GM12878 (cell line): ENCODE measurements at regions not wholly inside any gene's neighbourhood (a gene's known extent, or its start where the extent isn't known, plus 50 kb on each side); places are given as distances from the start of the nearest gene placed in this dataset.

Experiments
- ATAC-seq: fragments of 200-7000 bp; cut with Tn5 transposase; 3 replicates; pipeline ENCODE4 v1.9.1; 2020; ENCODE audit warnings: mild to moderate bottlenecking, moderate library complexity
- BruUV-seq: library from RNA; stranded (reverse); fragments of 400-500 nt; replicated peaks from 2 replicates; lab custom pipeline; 2021; lab: Mats Ljungman, UMichigan
- CTCF ChIA-PET: fragments of 300-600 bp; sonication (Branson Sonifier 250); formaldehyde crosslinking; extraction: SDS; loops from one replicate; lab custom pipeline; 2021; ENCODE audit warnings: inconsistent platforms; lab: Yijun Ruan, JAX
- POLR2A ChIA-PET: fragments of 350-600 bp; formaldehyde crosslinking; extraction: SDS; loops from one replicate; lab custom pipeline; 2021; ENCODE audit warnings: inconsistent platforms; lab: Charles Lee
- RAD21 ChIA-PET: fragments of 300-600 bp; sonication (Branson Sonifier 250); formaldehyde crosslinking; loops from one replicate; lab custom pipeline; 2023; ENCODE audit warnings: antibody characterized with exemption; ENCODE audit not compliant: unreplicated experiment; lab: Charles Lee
- SMC1A ChIA-PET: fragments of 300-600 bp; sonication (Branson Sonifier 250); formaldehyde crosslinking; loops from one replicate; lab custom pipeline; 2023; ENCODE audit not compliant: unreplicated experiment, uncharacterized antibody; lab: Charles Lee
- DNase-seq: peaks from one replicate; pipeline ENCODE4 v3.0.0-alpha.2; 2011; ENCODE audit warnings: low read depth, low spot score
- FAIRE-seq: peaks from 3 replicates; lab custom pipeline; 2011; peaks lifted over from hg19 to GRCh38; lab: Jason Lieb, UNC
- H2AFZ ChIP-seq: 2 replicates; pipeline ENCODE4 v1.6.0; 2011; ENCODE audit warnings: low read depth, low read length, control low read depth; ENCODE audit not compliant: control insufficient read depth
- H3K27ac ChIP-seq: 2 replicates; pipeline ENCODE4 v1.5.1; 2011; ENCODE audit warnings: control low read depth; ENCODE audit not compliant: control insufficient read depth, insufficient read depth
- H3K27me3 ChIP-seq, 2 experiments: replicated peaks in 1 of 2; 2 replicates each; pipeline versions ENCODE4 v1.6.0 to v1.6.1; 2011; ENCODE audit warnings: low read length in 1 of 2; ENCODE audit not compliant: control insufficient read depth in 2 of 2, insufficient read depth in 2 of 2
- H3K36me3 ChIP-seq, 2 experiments: 2 replicates each; pipeline ENCODE4 v1.5.1; 2011; ENCODE audit warnings: low read length in 1 of 2; ENCODE audit not compliant: control insufficient read depth in 2 of 2, insufficient read depth in 2 of 2
- H3K4me1 ChIP-seq: 2 replicates; pipeline ENCODE4 v1.6.1; 2011; ENCODE audit warnings: mild to moderate bottlenecking, low read length, moderate library complexity, mixed read lengths; ENCODE audit not compliant: control insufficient read depth, insufficient read depth
- H3K4me2 ChIP-seq: 2 replicates; pipeline ENCODE4 v1.6.0; 2011; ENCODE audit warnings: control low read depth; ENCODE audit not compliant: control insufficient read depth, insufficient read depth
- H3K4me3 ChIP-seq: fragments of 200-600 bp; sonication (generic); 2 replicates; pipeline ENCODE4 v1.5.1; 2016
- H3K79me2 ChIP-seq: 2 replicates; pipeline ENCODE4 v1.6.0; 2011; ENCODE audit warnings: low read length; ENCODE audit not compliant: control insufficient read depth, insufficient read depth
- H3K9ac ChIP-seq: 2 replicates; pipeline ENCODE4 v1.8.0; 2011; ENCODE audit warnings: low read length, control low read depth, mixed read lengths; ENCODE audit not compliant: control insufficient read depth, insufficient read depth
- H3K9me3 ChIP-seq: replicated peaks from 3 replicates; pipeline ENCODE4 v1.5.1; 2011; ENCODE audit warnings: mild to moderate bottlenecking, low read length; ENCODE audit not compliant: control insufficient read depth, insufficient read depth
- H4K20me1 ChIP-seq: 2 replicates; pipeline ENCODE4 v1.6.0; 2011; ENCODE audit not compliant: control insufficient read depth, insufficient read depth
- ASH2L ChIP-seq: fragments of 300-600, 200-600 bp; sonication (generic); IDR thresholded peaks from 2 replicates; pipeline ENCODE4 v1.6.1; 2017; ENCODE audit warnings: low read depth, mild to moderate bottlenecking, borderline replicate concordance
- ATF3 ChIP-seq: IDR thresholded peaks from 2 replicates; pipeline ENCODE4 v1.6.1; 2011; ENCODE audit warnings: low read depth, mild to moderate bottlenecking, low read length, moderate library complexity, borderline replicate concordance; ENCODE audit errors: extremely low read depth
- CEBPB ChIP-seq, 2 experiments: fragments of 150-350 bp in 1 of 2; IDR thresholded peaks; 2 replicates each; pipeline ENCODE4 v1.6.1; 2012 to 2014; ENCODE audit warnings: low read depth in 2 of 2, low read length in 2 of 2, borderline replicate concordance in 1 of 2, inconsistent platforms in 1 of 2
- CHD1 ChIP-seq: IDR thresholded peaks from 2 replicates; pipeline ENCODE4 v1.6.1; 2012; ENCODE audit warnings: low read depth, low read length, improper control_type of control experiment
- CREM ChIP-seq: IDR thresholded peaks from 2 replicates; pipeline ENCODE4 v1.6.1; 2014; ENCODE audit warnings: antibody characterized with exemption, low read depth
- EGR1 ChIP-seq, 2 experiments: IDR thresholded peaks; 1 replicate in 1 of 2; 2 replicates in 1 of 2; pipeline ENCODE4 v1.6.1; 2011 to 2012; ENCODE audit warnings: low read depth in 2 of 2, low read length in 2 of 2, borderline replicate concordance in 1 of 2, mild to moderate bottlenecking in 1 of 2, moderate library complexity in 1 of 2
- IKZF1 ChIP-seq: fragments of 450-650 bp; conservative IDR thresholded peaks from 2 replicates; pipeline ENCODE4 v1.6.1; 2017; ENCODE audit warnings: antibody characterized with exemption, mild to moderate bottlenecking
- IRF3 ChIP-seq: fragments of 450-650 bp; IDR thresholded peaks from 2 replicates; pipeline ENCODE4 v1.6.1; 2014; ENCODE audit warnings: mild to moderate bottlenecking
- JUND ChIP-seq: IDR thresholded peaks from 2 replicates; pipeline ENCODE4 v1.6.1; 2012; ENCODE audit warnings: low read depth, mild to moderate bottlenecking, low read length, improper control_type of control experiment, moderate library complexity
- MEF2B ChIP-seq: fragments of 450-650 bp; IDR thresholded peaks from 2 replicates; pipeline ENCODE4 v1.6.1; 2018; ENCODE audit warnings: mild to moderate bottlenecking, moderate library complexity; ENCODE audit not compliant: partially characterized antibody, poor library complexity, severe bottlenecking
- MXI1 ChIP-seq: fragments of 150-350 bp; IDR thresholded peaks from 2 replicates; pipeline ENCODE4 v1.6.1; 2011; ENCODE audit warnings: low read depth, mild to moderate bottlenecking, inconsistent platforms, low read length, improper control_type of control experiment
- NR2C2 ChIP-seq: IDR thresholded peaks from 2 replicates; pipeline ENCODE4 v1.6.1; 2011; ENCODE audit warnings: borderline replicate concordance, low read depth; ENCODE audit not compliant: control insufficient read depth, insufficient read length
- SIN3A ChIP-seq: IDR thresholded peaks from 2 replicates; pipeline ENCODE4 v1.6.1; 2012; ENCODE audit warnings: low read depth, low read length, improper control_type of control experiment
- SMARCA5 ChIP-seq: fragments of 450-650 bp; IDR thresholded peaks from 2 replicates; pipeline ENCODE4 v1.6.1; 2017; ENCODE audit warnings: mild to moderate bottlenecking
- TCF7 ChIP-seq: IDR thresholded peaks from 2 replicates; pipeline ENCODE4 v1.6.1; 2014; ENCODE audit warnings: antibody characterized with exemption, borderline replicate concordance
- YBX1 ChIP-seq: fragments of 450-650 bp; IDR thresholded peaks from 2 replicates; pipeline ENCODE4 v1.6.1; 2016; ENCODE audit warnings: antibody characterized with exemption
- ZNF207 ChIP-seq: fragments of 450-650 bp; IDR thresholded peaks from 2 replicates; pipeline ENCODE4 v1.6.1; 2014; ENCODE audit warnings: antibody characterized with exemption, mild to moderate bottlenecking, borderline replicate concordance
- WGBS: methylation state at CpG from one replicate; pipeline ENCODE4 v1.1.6; 2016; ENCODE audit warnings: low lambda C conversion rate; ENCODE audit not compliant: insufficient replicate concordance, insufficient coverage; ENCODE audit errors: missing lambda C conversion rate; 5-methylcytosine and 5-hydroxymethylcytosine counted together
- in situ Hi-C: fragments of 300-500 bp; cut with MboI; formaldehyde crosslinking; loops from 9 replicates; pipeline ENCODE4 v1.14.3; 2018; ENCODE audit warnings: mixed read lengths
- intact Hi-C: fragments of 100-400 bp; cut with micrococcal nuclease; formaldehyde crosslinking; loops from one replicate; pipeline ENCODE4 v1.14.2; 2022; ENCODE audit not compliant: unreplicated experiment

DNA sequence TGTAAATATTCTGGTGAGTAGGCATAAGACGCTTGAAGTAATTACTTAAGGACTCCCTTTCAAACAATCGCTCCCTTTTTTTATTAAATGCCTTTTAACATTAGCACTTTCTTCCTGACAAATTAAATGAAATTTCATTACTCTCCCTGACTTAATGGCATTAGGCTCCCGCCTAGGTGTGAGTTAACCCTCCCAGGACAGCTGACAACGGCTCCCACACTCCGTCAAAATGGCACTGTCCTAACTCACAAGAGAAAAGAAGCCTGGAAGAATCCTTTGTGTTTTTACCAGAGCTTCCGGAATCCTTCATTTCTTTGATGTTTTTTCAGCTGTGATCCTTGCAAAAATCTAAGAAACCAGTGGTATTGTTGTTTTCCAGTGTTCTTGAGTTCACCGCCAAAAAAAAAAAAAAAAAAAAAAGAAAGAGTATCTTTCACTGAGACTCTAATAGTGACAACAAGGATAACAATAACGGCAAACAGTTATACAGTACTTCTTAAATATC, 861.0 kb upstream of the NR2F2 start:
- H3K4me1 ChIP-seq, result no peaks in the 10 kb centered on the region
- SMC1A ChIA-PET, result interaction anchor here (0.6 to 2.1 kb wide), 8 partner anchors 17 to 210 kb away, joined by 3 to 10 read pairs (median 3); no protein-coding TSS in a partner anchor
- no peak for ATAC-seq
- H3K9me3 ChIP-seq, result no peaks in the 10 kb centered on the region
- TF ChIP-seq IKZF1 (no peak), SMARCA5 (no peak), CHD1 (no peak), CEBPB (IDR thresholded peaks at IDR 0.05; ENCODE audit: borderline replicate concordance in 1 of 2, low read depth in 2 of 2, low read length in 2 of 2) (no peak), EGR1 (IDR thresholded peaks at IDR 0.05; ENCODE audit: borderline replicate concordance in 1 of 2, low read depth in 2 of 2, low read length in 2 of 2) (no peak), ATF3 (no peak), IRF3 (no peak), CREM (no peak), YBX1 (no peak), ZNF207 (no peak), ASH2L (no peak), JUND (no peak), NR2C2 (no peak), MXI1 (no peak), TCF7 (no peak), SIN3A (no peak), MEF2B (no peak)
- TF ChIP-seq, all 136 proteins: peak for 0
- Histone ChIP-seq H3K27me3 (no peaks in the 10 kb centered on the region), H3K36me3 (no peaks in the 10 kb centered on the region), H3K79me2 (no peaks in the 10 kb centered on the region), H3K4me3 (no peak overlapping the region), H2AFZ (no peak overlapping the region), H3K27ac (no peak overlapping the region), H3K9ac (no peak overlapping the region), H4K20me1 (no peaks in the 10 kb centered on the region), H3K4me2 (no peak overlapping the region)
- intact Hi-C loops (no loop called here), in situ Hi-C loops (no loop called here)
- no peak for DNase-seq
- ChIA-PET RAD21 (interaction anchor here (0.6 to 1.8 kb wide), 3 partner anchors 59 to 181 kb away, joined by 3 to 4 read pairs (median 3); no protein-coding TSS in a partner anchor), CTCF (interaction anchor here (0.5 to 2.0 kb wide), 4 partner anchors 11 to 477 kb away, joined by 3 to 8 read pairs (median 3); no protein-coding TSS in a partner anchor), POLR2A (interaction anchor here (0.7 to 0.8 kb wide), 2 partner anchors 207 to 271 kb away, joined by 3 read pairs; no protein-coding TSS in a partner anchor)
- no TSS peak for BruUV-seq
- no peak for FAIRE-seq
- 19% methylated on average over 7 of the region's 8 CpGs for WGBS
